ENCODE measurements at regions not wholly inside any gene's neighbourhood (a gene's known extent, or its start where the extent isn't known, plus 50 kb on each side); places are given as distances from the start of the nearest gene placed in this dataset.

GRCh38 chr9:118189615-118190014 lies 485.4 kb downstream of the TLR4 start:
- DNase-seq (ENCODE audit: low read depth): no peak

- no peak for DNase-seq (ENCODE audit: low read depth)
Observed at GRCh38 chr9:118192807-118193206, 488.6 kb downstream of the TLR4 start.

- DNase-seq (ENCODE audit: low read depth): no peak
Observed at GRCh38 chr9:118209343-118209742, 505.1 kb downstream of the TLR4 start.

- DNase-seq (ENCODE audit: low read depth): no peak
Observed at GRCh38 chr9:118215549-118215948, 511.3 kb downstream of the TLR4 start.

GRCh38 chr9:118222375-118222774 lies 518.2 kb downstream of the TLR4 start:
- no peak for DNase-seq (ENCODE audit: low read depth)

GRCh38 chr9:118223111-118223510 lies 518.9 kb downstream of the TLR4 start:
- no peak for DNase-seq (ENCODE audit: low read depth)

- no peak for DNase-seq (ENCODE audit: low read depth)
Observed at GRCh38 chr9:118230329-118230728, 526.1 kb downstream of the TLR4 start.

- DNase-seq (ENCODE audit: low read depth): no peak
Observed at GRCh38 chr9:118236625-118237024, 532.4 kb downstream of the TLR4 start.

- no peak for DNase-seq (ENCODE audit: low read depth)
Observed at GRCh38 chr9:118238139-118238538, 533.9 kb downstream of the TLR4 start.

- DNase-seq (ENCODE audit: low read depth): no peak
Observed at GRCh38 chr9:118252027-118252426, 547.8 kb downstream of the TLR4 start.

- no peak for DNase-seq (ENCODE audit: low read depth)
Observed at GRCh38 chr9:118262191-118262590, 558.0 kb downstream of the TLR4 start.

GRCh38 chr9:118263949-118264348 lies 559.7 kb downstream of the TLR4 start:
- no peak for DNase-seq (ENCODE audit: low read depth)

- DNase-seq (ENCODE audit: low read depth): no peak
Observed at GRCh38 chr9:118268046-118268445, 563.8 kb downstream of the TLR4 start.

GRCh38 chr9:118269623-118270022 lies 565.4 kb downstream of the TLR4 start:
- no peak for DNase-seq (ENCODE audit: low read depth)

- no peak for DNase-seq (ENCODE audit: low read depth)
Observed at GRCh38 chr9:118271331-118271730, 567.1 kb downstream of the TLR4 start.

- DNase-seq (ENCODE audit: low read depth): no peak
Observed at GRCh38 chr9:118271936-118272335, 567.7 kb downstream of the TLR4 start.

GRCh38 chr9:118273048-118273447 lies 568.8 kb downstream of the TLR4 start:
- no peak for DNase-seq (ENCODE audit: low read depth)

- no peak for DNase-seq (ENCODE audit: low read depth)
Observed at GRCh38 chr9:118276784-118277183, 572.6 kb downstream of the TLR4 start.

- no peak for DNase-seq (ENCODE audit: low read depth)
Observed at GRCh38 chr9:118281772-118282171, 577.6 kb downstream of the TLR4 start.

- no peak for DNase-seq (ENCODE audit: low read depth)
Observed at GRCh38 chr9:118283488-118283887, 579.3 kb downstream of the TLR4 start.

- DNase-seq (ENCODE audit: low read depth): no peak
Observed at GRCh38 chr9:118290116-118290515, 585.9 kb downstream of the TLR4 start.

- DNase-seq (ENCODE audit: low read depth): no peak
Observed at GRCh38 chr9:118295413-118295812, 591.2 kb downstream of the TLR4 start.

- no peak for DNase-seq (ENCODE audit: low read depth)
Observed at GRCh38 chr9:118302721-118303120, 598.5 kb downstream of the TLR4 start.

- no peak for DNase-seq (ENCODE audit: low read depth)
Observed at GRCh38 chr9:118303216-118303615, 599.0 kb downstream of the TLR4 start.

GRCh38 chr9:118305331-118305730 lies 601.1 kb downstream of the TLR4 start:
- no peak for DNase-seq (ENCODE audit: low read depth)

All from CMK (cell line).